ENCODE measurements at regions not wholly inside any gene's neighbourhood (a gene's known extent, or its start where the extent isn't known, plus 50 kb on each side); places are given as distances from the start of the nearest gene placed in this dataset.
"Not testable (repeated sequence)": the region's sequence is repeated elsewhere in the genome, so short reads cannot be mapped to it uniquely, and the experiment has no call there.

- no peak for DNase-seq
These were observed 232.2 kb upstream of the MAOA start for GRCh38 chrX:43423876-43424275.

DNA sequence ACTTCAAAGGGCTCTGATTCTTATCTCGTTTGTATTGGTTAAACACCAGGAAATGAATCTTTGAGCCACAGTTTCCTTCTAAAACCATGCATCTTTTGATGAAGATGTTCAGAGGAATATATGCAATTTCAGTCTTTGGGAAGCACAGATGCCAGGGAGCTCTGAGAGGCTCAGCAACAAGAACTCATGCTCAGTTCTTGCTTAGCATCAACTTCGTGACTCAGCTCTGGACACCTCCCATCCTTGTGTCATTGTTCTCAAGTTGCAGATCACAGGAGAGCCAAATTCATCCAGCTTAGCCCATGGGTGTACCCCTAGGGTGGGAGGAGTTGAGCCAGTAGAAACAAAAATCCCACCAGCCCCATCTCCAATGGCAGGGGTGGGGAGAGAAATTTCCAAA lies 219.6 kb upstream of the MAOA start:
- no peak for DNase-seq

- DNase-seq: no peak
These were observed 209.3 kb upstream of the MAOA start for GRCh38 chrX:43446752-43447151.

DNA sequence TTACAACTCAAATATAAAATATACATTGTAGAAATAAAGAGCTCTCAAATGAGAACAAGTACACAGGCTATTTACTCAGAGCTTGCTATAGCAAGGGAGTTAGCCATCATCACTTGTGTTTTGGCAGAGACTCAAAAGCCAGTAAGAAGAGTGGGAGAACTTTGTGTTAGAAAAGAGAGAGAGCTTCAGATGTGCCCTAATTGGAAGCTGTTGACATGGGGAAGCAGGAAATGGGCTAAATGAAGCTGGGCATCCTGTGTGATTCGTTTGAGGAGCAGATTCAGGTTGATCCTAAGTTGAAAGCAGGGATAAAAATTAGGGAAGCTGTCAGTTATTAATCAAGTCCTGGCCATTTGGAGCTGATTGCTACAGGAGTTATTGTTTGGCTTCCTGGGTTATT lies 207.4 kb upstream of the MAOA start:
- DNase-seq: no peak

GRCh38 chrX:43450355-43450754 lies 205.7 kb upstream of the MAOA start:
- no peak for DNase-seq

DNA sequence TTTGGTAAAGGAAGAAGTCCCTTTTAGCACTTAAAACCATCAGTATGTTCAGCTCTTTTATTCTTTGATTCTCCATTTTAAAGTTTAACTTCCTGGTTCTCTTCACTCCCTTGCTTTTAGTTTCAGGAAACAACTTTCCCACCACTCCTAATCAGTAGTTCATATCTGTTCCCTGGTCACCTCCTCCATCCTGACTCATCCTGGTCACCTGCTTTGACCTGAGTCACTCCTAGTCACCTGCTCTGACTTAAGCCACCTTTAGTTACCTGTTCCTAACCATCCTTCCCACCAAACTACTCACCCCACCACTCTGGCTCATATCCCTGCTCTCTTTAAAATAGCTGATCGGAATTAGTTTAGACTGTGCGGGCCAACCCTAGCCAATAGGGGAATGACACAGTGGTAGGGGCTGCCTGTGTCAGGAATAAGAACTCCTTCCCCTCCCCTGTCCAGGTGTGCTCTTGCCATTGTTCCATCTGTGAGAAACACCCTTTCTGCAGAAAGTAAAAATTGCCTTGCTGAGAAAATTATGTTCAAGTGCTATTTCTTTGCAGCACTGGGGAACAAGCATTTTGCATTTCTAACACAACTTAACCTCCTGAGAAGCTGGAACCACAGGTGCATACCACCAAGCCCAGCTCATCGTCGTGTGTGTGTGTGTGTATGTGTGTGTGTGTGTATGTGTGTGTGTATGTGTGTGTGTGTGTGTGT lies 204.0 kb upstream of the MAOA start:
- DNase-seq: not testable (repeated sequence)

GRCh38 chrX:43456063-43456462 lies 200.0 kb upstream of the MAOA start:
- DNase-seq: no peak

GRCh38 chrX:43456906-43457305 lies 199.2 kb upstream of the MAOA start:
- DNase-seq: no peak

- no peak for DNase-seq
These were observed 188.4 kb upstream of the MAOA start for GRCh38 chrX:43467608-43468234.

DNA sequence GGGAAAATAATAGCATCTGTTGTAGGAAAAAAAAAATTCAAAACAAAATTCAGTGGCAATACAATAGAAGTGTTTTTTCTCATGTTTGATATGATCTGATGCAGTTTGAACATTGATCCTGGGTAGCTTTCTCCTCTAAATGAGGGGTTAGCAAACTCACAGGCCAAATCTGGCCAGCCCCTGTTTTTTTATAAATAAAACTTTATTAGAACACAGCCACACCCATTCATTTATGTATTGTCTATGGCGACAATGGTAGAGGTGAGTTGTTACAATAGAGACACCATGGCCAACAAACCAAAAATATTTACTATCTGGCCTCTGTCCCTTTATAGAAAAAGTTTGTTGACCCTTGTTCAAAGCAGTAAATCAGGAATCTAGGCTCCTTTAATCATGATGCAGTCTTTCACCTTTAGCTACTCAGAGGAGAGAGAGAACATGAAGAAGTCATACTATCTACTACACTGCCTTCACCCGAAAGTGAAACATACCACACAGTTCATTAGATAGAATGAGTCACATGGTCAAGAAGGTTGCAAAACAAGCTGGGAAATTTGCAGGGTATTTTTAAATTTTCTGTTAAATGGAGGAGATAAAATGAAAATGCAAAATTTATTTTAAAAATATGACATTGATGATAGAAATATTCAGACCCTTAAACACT lies 186.6 kb upstream of the MAOA start:
- DNase-seq: no peak

DNA sequence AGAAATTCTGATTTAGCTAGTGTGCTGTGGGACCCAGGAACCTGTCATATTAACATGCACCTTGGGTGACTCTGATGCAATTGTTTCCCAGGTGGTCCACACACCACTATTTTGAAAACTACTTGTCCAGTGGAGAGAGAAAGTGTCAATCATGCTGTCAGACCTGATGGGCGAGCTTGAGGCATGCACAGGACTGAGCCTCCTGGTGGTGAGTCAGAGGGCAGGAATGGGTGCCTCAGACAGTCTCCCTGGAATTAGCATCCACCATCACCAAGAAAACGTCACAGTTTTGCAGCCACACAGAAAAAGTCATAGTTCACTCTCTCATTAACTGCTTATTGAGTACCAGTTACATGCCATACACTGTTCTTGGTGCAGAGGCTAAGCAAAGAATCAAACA lies 181.8 kb upstream of the MAOA start:
- DNase-seq: no peak

DNA sequence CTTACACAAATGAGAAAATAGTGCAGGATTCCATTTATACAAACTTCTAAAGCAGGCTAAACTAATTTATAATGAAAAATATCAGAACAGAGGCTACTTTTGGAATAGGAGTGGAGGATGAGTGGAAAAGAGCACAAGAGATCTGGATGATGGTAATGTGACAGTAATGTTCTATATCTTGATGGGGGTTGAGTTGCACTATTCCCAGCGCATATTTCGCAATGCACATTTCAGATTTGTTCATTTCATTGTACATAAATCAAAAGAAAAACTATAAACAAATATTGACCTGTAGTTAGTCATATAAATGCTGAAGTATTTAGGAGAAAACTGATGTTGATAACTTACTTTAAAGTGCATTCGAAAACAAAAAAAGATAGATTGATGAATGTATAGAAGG lies 177.0 kb upstream of the MAOA start:
- no peak for DNase-seq

GRCh38 chrX:43479850-43480249 lies 176.2 kb upstream of the MAOA start:
- DNase-seq: no peak

DNA sequence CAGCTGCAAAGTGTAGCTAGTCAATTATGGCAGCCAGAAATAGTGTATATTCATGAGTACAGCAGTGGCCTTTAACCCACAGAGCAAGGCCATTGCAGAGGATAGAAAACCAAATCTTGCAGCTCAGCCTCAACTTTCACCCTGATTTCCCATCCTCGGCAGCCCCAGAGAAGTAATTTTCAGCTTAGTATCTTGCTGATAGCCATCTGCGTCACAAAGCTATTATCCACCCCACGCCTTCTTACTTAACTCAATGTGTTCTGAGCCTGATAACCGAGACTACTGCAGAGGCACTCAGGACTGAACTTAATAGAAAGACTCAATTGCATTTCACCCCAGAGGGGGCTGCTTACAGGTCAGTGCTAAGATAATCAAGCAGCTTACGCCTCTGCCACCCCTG lies 174.5 kb upstream of the MAOA start:
- no peak for DNase-seq

- DNase-seq: no peak
These were observed 162.3 kb upstream of the MAOA start for GRCh38 chrX:43493756-43494155.

GRCh38 chrX:43500246-43500645 lies 155.9 kb upstream of the MAOA start:
- no peak for DNase-seq

GRCh38 chrX:43500996-43501694 lies 155.0 kb upstream of the MAOA start:
- DNase-seq: no peak

DNA sequence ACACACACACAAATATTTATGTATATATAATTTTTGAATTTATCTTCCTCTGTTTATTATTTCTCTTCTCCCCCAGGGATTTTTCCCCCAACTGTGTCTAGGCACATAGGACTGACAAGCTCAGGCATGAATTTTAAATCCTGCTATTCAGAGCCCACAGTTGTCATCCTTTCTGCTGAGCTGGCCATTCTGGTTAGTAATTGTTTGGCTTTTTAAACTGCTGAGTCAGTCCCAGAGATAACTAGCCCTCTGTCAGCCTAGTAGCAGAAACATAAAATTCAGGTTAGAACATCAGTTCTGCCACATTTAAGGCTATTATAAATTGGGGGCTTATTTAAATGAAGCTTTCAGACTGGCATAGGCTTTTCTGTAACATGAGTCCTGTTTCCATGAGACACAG lies 151.7 kb upstream of the MAOA start:
- DNase-seq: no peak

GRCh38 chrX:43505769-43506168 lies 150.3 kb upstream of the MAOA start:
- DNase-seq: no peak

DNA sequence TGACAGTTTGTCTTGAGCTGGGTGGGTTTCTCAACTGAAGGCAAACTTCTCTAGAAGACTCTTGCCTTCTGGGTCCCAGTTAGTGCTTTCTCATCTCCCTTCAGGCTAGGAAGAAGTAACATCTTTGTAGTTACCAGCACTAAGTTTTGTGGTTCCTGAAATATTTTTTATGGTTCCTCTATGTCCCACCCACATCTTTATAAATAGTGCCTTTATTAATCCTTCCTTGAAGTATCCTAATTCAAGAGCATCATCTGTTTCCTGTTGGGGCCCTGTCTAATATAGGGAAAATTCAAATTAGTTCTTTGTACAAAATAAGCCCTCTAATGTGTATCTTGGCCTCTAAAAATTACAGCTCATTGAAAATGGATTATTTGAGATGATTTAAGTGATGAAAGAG lies 147.4 kb upstream of the MAOA start:
- no peak for DNase-seq

GRCh38 chrX:43510209-43510608 lies 145.9 kb upstream of the MAOA start:
- no peak for DNase-seq

DNA sequence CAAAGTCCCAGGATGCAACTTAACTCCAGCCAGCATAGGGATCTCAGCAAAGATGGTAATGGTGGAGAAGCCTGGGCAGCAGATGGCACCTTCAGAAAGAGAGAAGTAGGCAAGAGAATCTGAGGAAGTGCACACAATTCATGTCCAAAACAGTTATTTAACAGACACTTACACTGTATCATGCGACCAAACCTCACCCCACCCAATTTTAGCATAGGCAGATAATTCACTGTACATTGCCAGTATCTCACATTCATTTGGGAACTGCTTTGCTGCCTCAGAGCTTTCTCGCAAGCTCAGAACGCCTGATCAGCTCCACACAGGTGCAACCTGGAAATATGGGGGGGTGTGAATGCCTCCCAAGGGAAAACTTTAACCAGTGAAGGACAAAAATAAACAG lies 143.0 kb upstream of the MAOA start:
- DNase-seq: no peak

DNA sequence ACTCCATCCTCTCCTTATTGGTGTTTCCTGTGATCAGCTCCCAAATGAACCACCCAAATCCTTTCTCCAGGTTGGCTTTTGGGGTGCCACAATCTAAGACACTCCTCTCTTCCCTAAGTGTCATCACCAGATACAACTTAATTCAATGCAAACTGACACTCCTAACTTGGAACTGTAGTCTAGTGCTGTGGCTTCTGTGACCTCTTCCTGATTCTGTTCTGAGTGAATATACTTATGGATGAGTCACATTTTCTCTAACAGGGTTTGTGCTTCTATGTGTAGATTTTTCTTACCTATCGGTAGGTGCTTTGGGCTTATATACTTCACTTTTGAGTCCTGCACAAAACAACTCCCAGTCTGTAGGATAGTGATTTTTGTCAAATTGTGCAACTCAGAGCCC lies 141.3 kb upstream of the MAOA start:
- no peak for DNase-seq

- DNase-seq: no peak
These were observed 133.5 kb upstream of the MAOA start for GRCh38 chrX:43522582-43522981.

Data from CD4-positive, alpha-beta T cell treated with Interleukin-15 for 1 hour (primary cell).